ENCODE measurements at regions not wholly inside any gene's neighbourhood (a gene's known extent, or its start where the extent isn't known, plus 50 kb on each side); places are given as distances from the start of the nearest gene placed in this dataset.
"Not testable (repeated sequence)": the region's sequence is repeated elsewhere in the genome, so short reads cannot be mapped to it uniquely, and the experiment has no call there.

DNA sequence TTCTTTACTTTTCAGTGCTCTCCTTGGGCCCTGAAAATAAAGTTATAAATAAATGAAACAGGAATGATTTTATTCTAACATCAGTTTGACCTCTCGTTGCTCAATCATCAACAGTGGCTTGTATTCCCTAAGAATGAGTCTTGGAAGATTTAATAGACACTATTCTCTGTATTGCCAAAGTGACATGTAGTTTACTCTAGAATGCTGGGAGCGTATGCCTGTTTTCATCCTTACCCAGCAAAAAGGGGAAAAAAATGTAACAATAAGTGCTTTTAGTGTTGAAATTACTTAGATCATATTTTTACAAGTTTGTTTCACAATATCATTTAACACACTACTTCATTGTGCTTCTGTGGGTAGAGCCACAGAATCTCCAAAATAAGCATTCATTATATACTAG lies 240.6 kb upstream of the CWC22 start:
- H3K27ac ChIP-seq (ENCODE audit: low read depth, low read length) = no peak overlapping the region
- no peaks in the 10 kb centered on the region for H3K4me1 ChIP-seq (ENCODE audit: control insufficient read depth, insufficient read depth, low read length)
- H3K27me3 ChIP-seq (ENCODE audit: control insufficient read depth, insufficient read depth, low read length) = no peaks in the 10 kb centered on the region
- no peaks in the 10 kb centered on the region for H3K9me3 ChIP-seq (ENCODE audit: control insufficient read depth, insufficient read depth, low read length)
- no peak overlapping the region for H3K4me3 ChIP-seq (ENCODE audit: low read depth, low read length)
- H3K9ac ChIP-seq (ENCODE audit: low read depth, low read length) = no peak overlapping the region
- H3K36me3 ChIP-seq (ENCODE audit: control insufficient read depth, insufficient read depth, low read length) = no peaks in the 10 kb centered on the region

GRCh38 chr2:180246268-180246667 lies 239.2 kb upstream of the CWC22 start:
- Histone ChIP-seq H3K27me3 (ENCODE audit: control insufficient read depth, insufficient read depth, low read length) (no peaks in the 10 kb centered on the region), H3K27ac (ENCODE audit: low read depth, low read length) (no peak overlapping the region), H3K9ac (ENCODE audit: low read depth, low read length) (no peak overlapping the region), H3K9me3 (ENCODE audit: control insufficient read depth, insufficient read depth, low read length) (no peaks in the 10 kb centered on the region), H3K36me3 (ENCODE audit: control insufficient read depth, insufficient read depth, low read length) (no peaks in the 10 kb centered on the region), H3K4me1 (ENCODE audit: control insufficient read depth, insufficient read depth, low read length) (no peaks in the 10 kb centered on the region), H3K4me3 (ENCODE audit: low read depth, low read length) (no peak overlapping the region)

GRCh38 chr2:180240774-180241173 lies 233.7 kb upstream of the CWC22 start:
- no peaks in the 10 kb centered on the region for H3K36me3 ChIP-seq (ENCODE audit: control insufficient read depth, insufficient read depth, low read length)
- H3K4me3 ChIP-seq (ENCODE audit: low read depth, low read length) = no peak overlapping the region
- H3K9ac ChIP-seq (ENCODE audit: low read depth, low read length) = no peak overlapping the region
- H3K27ac ChIP-seq (ENCODE audit: low read depth, low read length) = no peak overlapping the region
- no peaks in the 10 kb centered on the region for H3K27me3 ChIP-seq (ENCODE audit: control insufficient read depth, insufficient read depth, low read length)
- H3K9me3 ChIP-seq (ENCODE audit: control insufficient read depth, insufficient read depth, low read length) = no peaks in the 10 kb centered on the region
- no peaks in the 10 kb centered on the region for H3K4me1 ChIP-seq (ENCODE audit: control insufficient read depth, insufficient read depth, low read length)

- no peak overlapping the region for H3K27ac ChIP-seq (ENCODE audit: low read depth, low read length)
- no peak overlapping the region for H3K4me3 ChIP-seq (ENCODE audit: low read depth, low read length)
- H3K9ac ChIP-seq (ENCODE audit: low read depth, low read length) = no peak overlapping the region
- H3K9me3 ChIP-seq (ENCODE audit: control insufficient read depth, insufficient read depth, low read length) = no peaks in the 10 kb centered on the region
- H3K36me3 ChIP-seq (ENCODE audit: control insufficient read depth, insufficient read depth, low read length) = no peaks in the 10 kb centered on the region
- no peaks in the 10 kb centered on the region for H3K27me3 ChIP-seq (ENCODE audit: control insufficient read depth, insufficient read depth, low read length)
- H3K4me1 ChIP-seq (ENCODE audit: control insufficient read depth, insufficient read depth, low read length) = no peaks in the 10 kb centered on the region
These were observed 231.6 kb upstream of the CWC22 start for GRCh38 chr2:180238729-180239128.

DNA sequence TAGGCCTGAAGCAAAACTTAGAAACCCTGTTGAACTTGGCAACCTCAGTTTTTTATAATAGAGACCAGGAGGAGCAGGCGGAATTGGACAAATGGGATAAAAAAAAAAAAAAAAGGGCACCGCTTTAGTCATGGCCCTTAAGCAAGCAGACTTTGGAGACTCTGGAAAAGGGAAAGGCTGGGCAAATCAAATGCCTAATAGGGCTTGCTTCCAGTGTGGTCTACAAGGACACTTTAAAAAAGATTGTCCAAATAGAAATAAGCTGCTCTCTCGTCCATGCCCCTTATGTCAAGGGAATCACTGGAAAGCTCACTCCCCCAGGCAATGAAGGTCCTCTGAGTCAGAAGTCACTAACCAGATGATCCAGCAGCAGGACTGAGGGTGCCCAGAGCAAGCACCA lies 229.0 kb upstream of the CWC22 start:
- not testable (repeated sequence) for H3K4me3 ChIP-seq (ENCODE audit: low read depth, low read length)

GRCh38 chr2:180235506-180235905 lies 228.4 kb upstream of the CWC22 start:
- not testable (repeated sequence) for H3K27ac ChIP-seq (ENCODE audit: low read depth, low read length); H3K36me3 ChIP-seq (ENCODE audit: control insufficient read depth, insufficient read depth, low read length); H3K27me3 ChIP-seq (ENCODE audit: control insufficient read depth, insufficient read depth, low read length); H3K9me3 ChIP-seq (ENCODE audit: control insufficient read depth, insufficient read depth, low read length); H3K9ac ChIP-seq (ENCODE audit: low read depth, low read length); H3K4me3 ChIP-seq (ENCODE audit: low read depth, low read length); H3K4me1 ChIP-seq (ENCODE audit: control insufficient read depth, insufficient read depth, low read length)

More for the DNA sequence above, 229.0 kb upstream of the CWC22 start:
- H3K36me3 ChIP-seq (ENCODE audit: control insufficient read depth, insufficient read depth, low read length); H3K27me3 ChIP-seq (ENCODE audit: control insufficient read depth, insufficient read depth, low read length); H3K9ac ChIP-seq (ENCODE audit: low read depth, low read length); H3K9me3 ChIP-seq (ENCODE audit: control insufficient read depth, insufficient read depth, low read length); H3K4me1 ChIP-seq (ENCODE audit: control insufficient read depth, insufficient read depth, low read length); H3K27ac ChIP-seq (ENCODE audit: low read depth, low read length): not testable (repeated sequence)

DNA sequence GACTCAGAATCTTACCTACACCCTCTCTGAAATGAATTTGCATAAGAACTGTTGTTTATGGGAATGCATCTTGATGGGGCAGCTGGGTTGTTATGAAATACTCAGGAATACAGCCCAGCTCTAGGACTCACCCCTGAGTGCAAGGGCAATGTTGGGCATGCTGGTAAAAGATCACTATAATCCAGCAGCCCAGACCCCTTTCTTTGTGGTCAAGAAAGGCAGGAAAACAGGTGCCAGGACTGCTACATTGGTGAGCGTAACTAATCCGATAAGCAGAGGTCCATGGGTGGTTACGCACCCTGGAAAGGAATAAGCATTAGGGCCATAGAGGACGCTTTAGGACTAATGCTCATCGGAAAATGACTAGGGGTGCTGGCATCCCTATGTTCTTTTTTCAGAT lies 227.9 kb upstream of the CWC22 start:
- not testable (repeated sequence) for H3K9me3 ChIP-seq (ENCODE audit: control insufficient read depth, insufficient read depth, low read length); H3K36me3 ChIP-seq (ENCODE audit: control insufficient read depth, insufficient read depth, low read length); H3K27me3 ChIP-seq (ENCODE audit: control insufficient read depth, insufficient read depth, low read length); H3K9ac ChIP-seq (ENCODE audit: low read depth, low read length); H3K4me1 ChIP-seq (ENCODE audit: control insufficient read depth, insufficient read depth, low read length); H3K4me3 ChIP-seq (ENCODE audit: low read depth, low read length); H3K27ac ChIP-seq (ENCODE audit: low read depth, low read length)

DNA sequence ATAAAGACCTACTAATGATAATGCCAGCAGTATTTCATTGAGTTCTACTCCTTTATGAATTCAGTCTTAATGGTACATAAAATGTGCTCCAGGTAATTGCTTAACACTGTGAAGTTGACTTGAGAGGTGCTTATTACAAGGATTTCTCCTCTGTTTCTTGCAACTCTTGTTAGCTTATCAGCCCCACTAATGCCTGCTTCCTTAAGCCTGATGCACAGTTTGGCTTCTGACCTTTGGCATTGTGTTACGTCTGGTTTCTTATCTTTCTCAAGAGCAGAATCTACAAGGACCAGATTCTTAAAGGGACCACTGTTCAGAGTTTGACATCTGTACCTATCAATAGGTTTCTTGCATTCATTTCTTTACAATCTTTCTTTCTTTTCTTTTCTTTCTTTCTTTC lies 223.9 kb upstream of the CWC22 start:
- Histone ChIP-seq H3K27ac (ENCODE audit: low read depth, low read length) (no peak overlapping the region), H3K27me3 (ENCODE audit: control insufficient read depth, insufficient read depth, low read length) (no peaks in the 10 kb centered on the region), H3K9ac (ENCODE audit: low read depth, low read length) (no peak overlapping the region), H3K9me3 (ENCODE audit: control insufficient read depth, insufficient read depth, low read length) (0 out of 2 replicates have a peak, but pooled peaks cover under 1% of the 10 kb centered on the region), H3K36me3 (ENCODE audit: control insufficient read depth, insufficient read depth, low read length) (no peaks in the 10 kb centered on the region), H3K4me3 (ENCODE audit: low read depth, low read length) (no peak overlapping the region), H3K4me1 (ENCODE audit: control insufficient read depth, insufficient read depth, low read length) (no peaks in the 10 kb centered on the region)

- Histone ChIP-seq H3K4me3 (ENCODE audit: low read depth, low read length) (no peak overlapping the region), H3K9ac (ENCODE audit: low read depth, low read length) (no peak overlapping the region), H3K27ac (ENCODE audit: low read depth, low read length) (no peak overlapping the region), H3K9me3 (ENCODE audit: control insufficient read depth, insufficient read depth, low read length) (peaks cover 18% of the 10 kb centered on the region), H3K36me3 (ENCODE audit: control insufficient read depth, insufficient read depth, low read length) (no peaks in the 10 kb centered on the region), H3K27me3 (ENCODE audit: control insufficient read depth, insufficient read depth, low read length) (no peaks in the 10 kb centered on the region), H3K4me1 (ENCODE audit: control insufficient read depth, insufficient read depth, low read length) (no peaks in the 10 kb centered on the region)
These were observed 220.4 kb upstream of the CWC22 start for GRCh38 chr2:180227461-180227860.

DNA sequence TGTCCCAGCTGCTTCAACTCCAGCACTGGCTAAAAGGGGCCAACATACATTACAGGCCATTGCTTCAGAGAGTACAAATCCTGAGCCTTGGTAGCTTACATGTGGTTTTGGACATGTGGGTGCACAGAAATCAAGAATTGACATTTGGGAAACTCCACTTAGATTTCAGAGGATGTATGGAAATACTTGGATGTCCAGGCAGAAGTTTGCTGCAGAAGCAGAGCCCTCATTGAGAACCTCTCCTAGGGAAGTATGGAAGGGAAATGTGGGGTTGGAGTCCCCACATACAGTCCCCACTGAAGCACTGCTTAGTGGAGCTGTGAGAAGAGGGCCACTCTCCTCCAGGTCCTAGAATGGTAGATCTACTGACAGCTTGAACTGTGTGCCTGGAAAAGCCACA lies 218.0 kb upstream of the CWC22 start:
- Histone ChIP-seq H3K4me1 (ENCODE audit: control insufficient read depth, insufficient read depth, low read length) (no peaks in the 10 kb centered on the region), H3K9ac (ENCODE audit: low read depth, low read length) (no peak overlapping the region), H3K9me3 (ENCODE audit: control insufficient read depth, insufficient read depth, low read length) (peaks cover 18% of the 10 kb centered on the region), H3K27me3 (ENCODE audit: control insufficient read depth, insufficient read depth, low read length) (no peaks in the 10 kb centered on the region), H3K27ac (ENCODE audit: low read depth, low read length) (no peak overlapping the region), H3K36me3 (ENCODE audit: control insufficient read depth, insufficient read depth, low read length) (no peaks in the 10 kb centered on the region), H3K4me3 (ENCODE audit: low read depth, low read length) (no peak overlapping the region)

- Histone ChIP-seq H3K9ac (ENCODE audit: low read depth, low read length) (no peak overlapping the region), H3K4me3 (ENCODE audit: low read depth, low read length) (no peak overlapping the region), H3K9me3 (ENCODE audit: control insufficient read depth, insufficient read depth, low read length) (peaks cover 18% of the 10 kb centered on the region), H3K36me3 (ENCODE audit: control insufficient read depth, insufficient read depth, low read length) (no peaks in the 10 kb centered on the region), H3K4me1 (ENCODE audit: control insufficient read depth, insufficient read depth, low read length) (no peaks in the 10 kb centered on the region), H3K27me3 (ENCODE audit: control insufficient read depth, insufficient read depth, low read length) (no peaks in the 10 kb centered on the region), H3K27ac (ENCODE audit: low read depth, low read length) (no peak overlapping the region)
These were observed 215.5 kb upstream of the CWC22 start for GRCh38 chr2:180222644-180223043.

- no peaks in the 10 kb centered on the region for H3K4me1 ChIP-seq (ENCODE audit: control insufficient read depth, insufficient read depth, low read length)
- H3K27ac ChIP-seq (ENCODE audit: low read depth, low read length) = no peak overlapping the region
- H3K9ac ChIP-seq (ENCODE audit: low read depth, low read length) = no peak overlapping the region
- H3K36me3 ChIP-seq (ENCODE audit: control insufficient read depth, insufficient read depth, low read length) = no peaks in the 10 kb centered on the region
- no peaks in the 10 kb centered on the region for H3K27me3 ChIP-seq (ENCODE audit: control insufficient read depth, insufficient read depth, low read length)
- no peak overlapping the region for H3K4me3 ChIP-seq (ENCODE audit: low read depth, low read length)
- H3K9me3 ChIP-seq (ENCODE audit: control insufficient read depth, insufficient read depth, low read length) = peaks cover 2% of the 10 kb centered on the region
These were observed 212.4 kb upstream of the CWC22 start for GRCh38 chr2:180219491-180219890.

Data from HUES48 (cell line).